H1 (cell line): ENCODE measurements at regions not wholly inside any gene's neighbourhood (a gene's known extent, or its start where the extent isn't known, plus 50 kb on each side); places are given as distances from the start of the nearest gene placed in this dataset.

ENCODE experiments used
- ASH2L ChIP-seq: fragments of 200-600, 300-600 bp; sonication (generic); IDR thresholded peaks from one replicate; pipeline ENCODE4 v1.7.1; 2017; ENCODE audit warnings: low read length
- CBX5 ChIP-seq: fragments of 300-800, 300-1000 bp; sonication (generic); IDR thresholded peaks from 2 replicates; pipeline ENCODE4 v1.7.1; 2016; ENCODE audit warnings: antibody characterized with exemption, low read length, low read depth
- EGR1 ChIP-seq: IDR thresholded peaks from 2 replicates; pipeline ENCODE4 v1.6.1; 2011; ENCODE audit warnings: low read depth, low read length, borderline replicate concordance
- RBBP5 ChIP-seq: IDR thresholded peaks from 2 replicates; pipeline ENCODE4 v1.7.1; 2012; ENCODE audit warnings: low read depth, mild to moderate bottlenecking, inconsistent platforms, low read length, moderate library complexity, borderline replicate concordance
- SAP30 ChIP-seq: fragments of 300-600 bp; sonication (generic); IDR thresholded peaks from 2 replicates; pipeline ENCODE4 v1.7.1; 2012; ENCODE audit warnings: low read length, moderate library complexity, mild to moderate bottlenecking, inconsistent platforms; ENCODE audit not compliant: insufficient read depth, insufficient replicate concordance
- TEAD4 ChIP-seq: IDR thresholded peaks from 2 replicates; pipeline ENCODE4 v1.6.1; 2012; ENCODE audit warnings: low read depth, low read length, inconsistent platforms, mixed read lengths

DNA sequence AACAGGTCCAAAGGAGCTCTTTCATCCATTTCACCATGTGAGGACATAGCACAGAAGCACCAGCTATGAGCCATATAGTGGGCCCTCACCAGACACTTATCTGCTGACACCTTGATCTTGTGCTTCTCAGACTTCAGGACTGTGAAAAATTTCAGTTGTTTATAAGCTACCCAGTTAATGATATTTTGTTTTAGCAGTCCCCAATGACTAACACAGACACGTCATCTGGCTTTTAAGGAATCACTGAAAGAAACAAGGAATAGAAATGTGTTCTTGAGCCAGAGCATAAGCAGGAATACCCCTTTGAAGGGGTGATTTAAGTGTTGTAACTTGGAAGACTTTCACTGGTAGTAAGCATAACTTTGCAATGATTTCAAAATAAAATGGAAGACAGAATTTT, 214.7 kb upstream of the PTCHD4 start (continued):
- TF ChIP-seq EGR1, result no peak
- TF ChIP-seq SAP30, result no peak
- no peak for TF ChIP-seq ASH2L
- no peak for TF ChIP-seq TEAD4
- no peak for TF ChIP-seq CBX5
- no peak for TF ChIP-seq RBBP5
